GM08714 (cell line): ENCODE measurements at regions not wholly inside any gene's neighbourhood (a gene's known extent, or its start where the extent isn't known, plus 50 kb on each side); places are given as distances from the start of the nearest gene placed in this dataset.

Source experiments
- H3K4me3 ChIP-seq: fragments of 200-500 bp; sonication (Bioruptor generic); 2 replicates; pipeline ENCODE4 v1.5.1; 2014; ENCODE audit warnings: mild to moderate bottlenecking, low read length, inconsistent platforms
- ZNF274 ChIP-seq: IDR thresholded peaks from 2 replicates; pipeline ENCODE4 v1.6.1; 2012; ENCODE audit warnings: mild to moderate bottlenecking, low read depth, low read length

GRCh38 chr7:25368599-25369201, 140.4 kb upstream of the NPVF start:
- no peak overlapping the region for H3K4me3 ChIP-seq
- no peak for TF ChIP-seq ZNF274

- no peak overlapping the region for H3K4me3 ChIP-seq
- TF ChIP-seq ZNF274: no peak
Measured at GRCh38 chr7:25369786-25370185, 141.5 kb upstream of the NPVF start.

- TF ChIP-seq ZNF274: no peak
- H3K4me3 ChIP-seq: no peak overlapping the region
Measured at GRCh38 chr7:25371972-25372371, 143.7 kb upstream of the NPVF start.

GRCh38 chr7:25375805-25376600, 147.7 kb upstream of the NPVF start:
- TF ChIP-seq ZNF274: no peak
- no peak overlapping the region for H3K4me3 ChIP-seq

- no peak overlapping the region for H3K4me3 ChIP-seq
- TF ChIP-seq ZNF274: no peak
Measured at GRCh38 chr7:25379351-25380300, 151.3 kb upstream of the NPVF start.

- H3K4me3 ChIP-seq: no peak overlapping the region
- TF ChIP-seq ZNF274: no peak
Measured at GRCh38 chr7:25381818-25382589, 153.7 kb upstream of the NPVF start.

GRCh38 chr7:25382869-25383268, 154.6 kb upstream of the NPVF start:
- TF ChIP-seq ZNF274: no peak
- no peak overlapping the region for H3K4me3 ChIP-seq

GRCh38 chr7:25383402-25383801, 155.1 kb upstream of the NPVF start:
- TF ChIP-seq ZNF274: no peak
- no peak overlapping the region for H3K4me3 ChIP-seq

GRCh38 chr7:25384788-25385505, 156.7 kb upstream of the NPVF start:
- no peak overlapping the region for H3K4me3 ChIP-seq
- no peak for TF ChIP-seq ZNF274

- TF ChIP-seq ZNF274: no peak
- H3K4me3 ChIP-seq: no peak overlapping the region
Measured at GRCh38 chr7:25385506-25386136, 157.3 kb upstream of the NPVF start.

GRCh38 chr7:25386311-25386744, 158.0 kb upstream of the NPVF start:
- TF ChIP-seq ZNF274: no peak
- H3K4me3 ChIP-seq: no peak overlapping the region

- no peak for TF ChIP-seq ZNF274
- H3K4me3 ChIP-seq: no peak overlapping the region
Measured at GRCh38 chr7:25388681-25389080, 160.4 kb upstream of the NPVF start.
